HG02970 (cell line): ENCODE measurements at regions not wholly inside any gene's neighbourhood (a gene's known extent, or its start where the extent isn't known, plus 50 kb on each side); places are given as distances from the start of the nearest gene placed in this dataset.
"Not testable (repeated sequence)": the region's sequence is repeated elsewhere in the genome, so short reads cannot be mapped to it uniquely, and the experiment has no call there.

Source experiments
- ATAC-seq: cut with Tn5 transposase; IDR thresholded peaks from one replicate; pipeline ENCODE4 v1.9.1; 2021; ENCODE audit warnings: mild to moderate bottlenecking, moderate library complexity, moderate number of reproducible peaks; ENCODE audit not compliant: unreplicated experiment, low FRiP score

GRCh38 chr2:39570130-39570555 lies 95.6 kb upstream of the TMEM178A start:
- ATAC-seq = no peak

- ATAC-seq = no peak
These were observed 95.1 kb upstream of the TMEM178A start for GRCh38 chr2:39570614-39571013.

- no peak for ATAC-seq
These were observed 94.5 kb upstream of the TMEM178A start for GRCh38 chr2:39571111-39571731.

GRCh38 chr2:39573276-39573675 lies 92.4 kb upstream of the TMEM178A start:
- ATAC-seq = no peak

- no peak for ATAC-seq
These were observed 83.9 kb upstream of the TMEM178A start for GRCh38 chr2:39581866-39582265.

- no peak for ATAC-seq
These were observed 82.5 kb upstream of the TMEM178A start for GRCh38 chr2:39583213-39583612.

GRCh38 chr2:39583781-39584180 lies 81.9 kb upstream of the TMEM178A start:
- ATAC-seq = no peak

GRCh38 chr2:39584283-39584965 lies 81.3 kb upstream of the TMEM178A start:
- no peak for ATAC-seq

GRCh38 chr2:39585531-39585930 lies 80.2 kb upstream of the TMEM178A start:
- ATAC-seq = not testable (repeated sequence)

- no peak for ATAC-seq
These were observed 78.5 kb upstream of the TMEM178A start for GRCh38 chr2:39587168-39587567.

- no peak for ATAC-seq
These were observed 78.1 kb upstream of the TMEM178A start for GRCh38 chr2:39587641-39588040.

- ATAC-seq = no peak
These were observed 72.0 kb upstream of the TMEM178A start for GRCh38 chr2:39593439-39594393.

GRCh38 chr2:39595116-39595515 lies 70.6 kb upstream of the TMEM178A start:
- no peak for ATAC-seq

GRCh38 chr2:39597314-39597713 lies 68.4 kb upstream of the TMEM178A start:
- ATAC-seq = no peak

- ATAC-seq = no peak
These were observed 63.1 kb upstream of the TMEM178A start for GRCh38 chr2:39602616-39603015.

GRCh38 chr2:39603436-39603835 lies 62.3 kb upstream of the TMEM178A start:
- no peak for ATAC-seq

GRCh38 chr2:39604866-39605265 lies 60.9 kb upstream of the TMEM178A start:
- no peak for ATAC-seq

GRCh38 chr2:39606585-39606984 lies 59.1 kb upstream of the TMEM178A start:
- no peak for ATAC-seq

- ATAC-seq = no peak
These were observed 58.0 kb upstream of the TMEM178A start for GRCh38 chr2:39607538-39608262.

GRCh38 chr2:39608263-39608575 lies 57.5 kb upstream of the TMEM178A start:
- ATAC-seq = no peak
